Chondrocyte (in vitro differentiated cells): ENCODE measurements at regions not wholly inside any gene's neighbourhood (a gene's known extent, or its start where the extent isn't known, plus 50 kb on each side); places are given as distances from the start of the nearest gene placed in this dataset.
"Not testable (repeated sequence)": the region's sequence is repeated elsewhere in the genome, so short reads cannot be mapped to it uniquely, and the experiment has no call there.

Experiments
- DNase-seq: peaks from one replicate; pipeline ENCODE4 v3.0.0; 2021; ENCODE audit warnings: mixed read lengths, low spot score
- H3K27ac Mint-ChIP-seq: one replicate; pipeline ENCODE4 v1.8.0; 2021; ENCODE audit warnings: mild to moderate bottlenecking, moderate library complexity, mixed read lengths; ENCODE audit not compliant: unreplicated experiment
- H3K27me3 Mint-ChIP-seq: 2 replicates; pipeline ENCODE4 v1.8.0; 2021; ENCODE audit warnings: low read depth, mixed read lengths
- H3K36me3 Mint-ChIP-seq: 2 replicates; pipeline ENCODE4 v1.8.0; 2021; ENCODE audit warnings: low read depth, mixed read lengths
- H3K4me1 Mint-ChIP-seq: 2 replicates; pipeline ENCODE4 v1.8.0; 2021; ENCODE audit warnings: low read depth, mild to moderate bottlenecking, mixed read lengths
- H3K4me3 Mint-ChIP-seq: one replicate; pipeline ENCODE4 v1.8.0; 2021; ENCODE audit warnings: mild to moderate bottlenecking, moderate library complexity, mixed read lengths; ENCODE audit not compliant: unreplicated experiment
- H3K9me3 Mint-ChIP-seq: 2 replicates; pipeline ENCODE4 v1.8.0; 2021; ENCODE audit warnings: low read depth, mixed read lengths
- TF ChIP-seq, protein P1 (sequence below): fragments of 200-600 bp; sonication (generic); IDR thresholded peaks from 2 replicates; pipeline ENCODE4 v1.5.0; 2021; ENCODE audit warnings: antibody characterized with exemption, mild to moderate bottlenecking, moderate library complexity

GRCh38 chr7:56479748-56480147 lies 363.5 kb upstream of the NUPR2 start:
- H3K9me3 Mint-ChIP-seq = peaks cover 80% of the 10 kb centered on the region
- no peak overlapping the region for H3K27ac Mint-ChIP-seq
- no peak for DNase-seq
- H3K4me3 Mint-ChIP-seq = no peak overlapping the region
- H3K4me1 Mint-ChIP-seq = no peaks in the 10 kb centered on the region
- peaks cover 10% of the 10 kb centered on the region for H3K36me3 Mint-ChIP-seq
- no peaks in the 10 kb centered on the region for H3K27me3 Mint-ChIP-seq
- TF ChIP-seq, protein P1, sequence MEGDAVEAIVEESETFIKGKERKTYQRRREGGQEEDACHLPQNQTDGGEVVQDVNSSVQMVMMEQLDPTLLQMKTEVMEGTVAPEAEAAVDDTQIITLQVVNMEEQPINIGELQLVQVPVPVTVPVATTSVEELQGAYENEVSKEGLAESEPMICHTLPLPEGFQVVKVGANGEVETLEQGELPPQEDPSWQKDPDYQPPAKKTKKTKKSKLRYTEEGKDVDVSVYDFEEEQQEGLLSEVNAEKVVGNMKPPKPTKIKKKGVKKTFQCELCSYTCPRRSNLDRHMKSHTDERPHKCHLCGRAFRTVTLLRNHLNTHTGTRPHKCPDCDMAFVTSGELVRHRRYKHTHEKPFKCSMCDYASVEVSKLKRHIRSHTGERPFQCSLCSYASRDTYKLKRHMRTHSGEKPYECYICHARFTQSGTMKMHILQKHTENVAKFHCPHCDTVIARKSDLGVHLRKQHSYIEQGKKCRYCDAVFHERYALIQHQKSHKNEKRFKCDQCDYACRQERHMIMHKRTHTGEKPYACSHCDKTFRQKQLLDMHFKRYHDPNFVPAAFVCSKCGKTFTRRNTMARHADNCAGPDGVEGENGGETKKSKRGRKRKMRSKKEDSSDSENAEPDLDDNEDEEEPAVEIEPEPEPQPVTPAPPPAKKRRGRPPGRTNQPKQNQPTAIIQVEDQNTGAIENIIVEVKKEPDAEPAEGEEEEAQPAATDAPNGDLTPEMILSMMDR = no peak

GRCh38 chr7:56479136-56479535 lies 362.9 kb upstream of the NUPR2 start:
- Mint-ChIP-seq H3K4me1 (no peaks in the 10 kb centered on the region), H3K27ac (no peak overlapping the region), H3K9me3 (peaks cover 81% of the 10 kb centered on the region), H3K36me3 (peaks cover 10% of the 10 kb centered on the region), H3K4me3 (no peak overlapping the region), H3K27me3 (no peaks in the 10 kb centered on the region)
- TF ChIP-seq, protein P1 = no peak
- DNase-seq = no peak

GRCh38 chr7:56474271-56474670 lies 358.1 kb upstream of the NUPR2 start:
- Mint-ChIP-seq H3K9me3 (peaks cover 81% of the 10 kb centered on the region), H3K4me1 (no peaks in the 10 kb centered on the region), H3K27me3 (no peaks in the 10 kb centered on the region), H3K27ac (no peak overlapping the region), H3K36me3 (peaks cover 9% of the 10 kb centered on the region), H3K4me3 (no peak overlapping the region)
- DNase-seq = no peak
- TF ChIP-seq, protein P1 = no peak

DNA sequence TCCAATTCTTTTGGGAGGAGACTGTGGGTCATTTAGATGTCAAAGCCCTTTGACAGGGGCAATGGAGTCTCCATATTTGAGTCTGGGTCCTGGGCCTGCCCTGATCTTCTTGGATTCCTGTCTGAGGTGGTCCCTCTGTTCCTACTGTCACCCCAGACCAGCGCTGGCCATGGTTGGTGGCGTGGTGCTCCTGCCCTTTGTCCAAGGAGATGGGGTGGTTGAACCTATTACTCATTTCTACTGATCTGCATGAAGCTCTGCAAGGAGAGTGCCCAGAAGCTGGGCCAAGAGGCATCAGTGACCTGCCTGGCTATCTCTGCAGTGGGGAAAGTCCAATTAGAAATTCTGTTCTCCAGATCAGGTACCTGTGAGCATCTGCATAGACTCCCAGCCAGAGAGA lies 355.6 kb upstream of the NUPR2 start:
- Mint-ChIP-seq H3K4me1 (no peaks in the 10 kb centered on the region), H3K36me3 (peaks cover 6% of the 10 kb centered on the region), H3K4me3 (no peak overlapping the region), H3K27ac (no peak overlapping the region), H3K27me3 (no peaks in the 10 kb centered on the region), H3K9me3 (peaks cover 67% of the 10 kb centered on the region)
- TF ChIP-seq, protein P1 = no peak
- DNase-seq = no peak

- not testable (repeated sequence) for H3K4me3 Mint-ChIP-seq, DNase-seq, H3K4me1 Mint-ChIP-seq, H3K27me3 Mint-ChIP-seq, H3K27ac Mint-ChIP-seq
- peaks cover 13% of the 10 kb centered on the region for H3K36me3 Mint-ChIP-seq
- peaks cover 69% of the 10 kb centered on the region for H3K9me3 Mint-ChIP-seq
These were observed 350.6 kb upstream of the NUPR2 start for GRCh38 chr7:56466607-56467525.

DNA sequence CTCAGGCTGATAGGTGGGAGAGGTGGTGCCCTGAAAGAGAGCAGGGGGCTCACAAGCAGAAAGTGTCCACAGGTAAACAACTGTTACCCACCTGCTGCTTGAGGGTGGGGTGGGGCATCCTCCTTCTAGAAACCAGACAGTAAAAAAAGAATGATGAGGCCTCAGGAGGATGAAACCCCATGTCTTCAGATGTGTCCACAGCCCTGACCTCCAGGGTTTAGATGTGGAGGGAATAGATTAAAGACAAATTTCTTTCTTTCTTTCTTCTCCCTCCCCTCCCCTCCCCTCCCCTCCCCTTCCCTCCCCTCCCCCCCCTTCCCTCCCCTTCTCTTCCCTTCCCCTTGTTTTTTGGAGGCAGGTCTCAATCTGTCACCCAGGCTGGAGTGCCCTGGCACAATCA lies 333.5 kb upstream of the NUPR2 start:
- H3K27me3 Mint-ChIP-seq = no peaks in the 10 kb centered on the region

More for the DNA sequence above, 333.5 kb upstream of the NUPR2 start:
- no peak overlapping the region for H3K27ac Mint-ChIP-seq
- peaks cover 46% of the 10 kb centered on the region for H3K9me3 Mint-ChIP-seq
- TF ChIP-seq, protein P1 = no peak
- H3K4me3 Mint-ChIP-seq = no peak overlapping the region
- H3K36me3 Mint-ChIP-seq = peaks cover 3% of the 10 kb centered on the region
- H3K4me1 Mint-ChIP-seq = no peaks in the 10 kb centered on the region
- DNase-seq = no peak
